AG04449 (cell line): ENCODE measurements at regions not wholly inside any gene's neighbourhood (a gene's known extent, or its start where the extent isn't known, plus 50 kb on each side); places are given as distances from the start of the nearest gene placed in this dataset.

ENCODE experiments used
- CTCF ChIA-PET: fragments of 350-600 bp; formaldehyde crosslinking; extraction: SDS; loops from one replicate; lab custom pipeline; 2021; ENCODE audit warnings: antibody characterized with exemption; lab: Yijun Ruan, JAX
- POLR2A ChIA-PET: fragments of 400-600, 350-600 bp; formaldehyde crosslinking; extraction: SDS; loops from one replicate; lab custom pipeline; 2020; ENCODE audit warnings: antibody characterized with exemption, inconsistent platforms; lab: Yijun Ruan, JAX
- DNase-seq: peaks from one replicate; pipeline ENCODE4 v3.0.0-alpha.2; 2010; ENCODE audit warnings: low read depth, low spot score
- H3K4me3 ChIP-seq: 2 replicates; pipeline ENCODE4 v1.5.1; 2011; ENCODE audit warnings: low read depth, mild to moderate bottlenecking, control low read depth, low read length
- CTCF ChIP-seq: IDR thresholded peaks from one replicate; pipeline ENCODE4 v1.5.1; 2011; ENCODE audit warnings: mild to moderate bottlenecking, moderate library complexity, low read length, control low read depth, inconsistent platforms; ENCODE audit not compliant: insufficient read depth; ENCODE audit errors: missing control alignments

GRCh38 chr13:80052286-80052685 lies 288.6 kb downstream of the SPRY2 start:
- ChIA-PET CTCF (no interaction called here), POLR2A (no interaction called here)
- no peak for DNase-seq

GRCh38 chr13:80050252-80050651 lies 290.7 kb downstream of the SPRY2 start:
- H3K4me3 ChIP-seq, result no peak overlapping the region
- POLR2A ChIA-PET, result no interaction called here
- CTCF ChIA-PET, result interaction anchor here (0.9 to 1.7 kb wide), 2 partner anchors 10 to 292 kb away, joined by 3 read pairs; no protein-coding TSS in a partner anchor
- no peak for TF ChIP-seq CTCF
- DNase-seq, result no peak

More at GRCh38 chr13:80052286-80052685, 288.6 kb downstream of the SPRY2 start:
- H3K4me3 ChIP-seq, result no peak overlapping the region
- TF ChIP-seq CTCF, result no peak

- ChIA-PET CTCF (interaction anchor here (0.7 to 2.9 kb wide), 7 partner anchors 11 to 316 kb away, joined by 3 to 14 read pairs (median 3); partner anchors contain the start of gene SPRY2), POLR2A (interaction anchor here (0.6 to 2.1 kb wide), 7 partner anchors 11 to 299 kb away, joined by 3 to 12 read pairs (median 4); partner anchors contain the start of gene SPRY2)
- H3K4me3 ChIP-seq, result no peak overlapping the region
- no peak for TF ChIP-seq CTCF
- peak; percentile 91 for DNase-seq
Measured at GRCh38 chr13:80048802-80049201, 292.1 kb downstream of the SPRY2 start.

- H3K4me3 ChIP-seq, result no peak overlapping the region
- no peak for TF ChIP-seq CTCF
- ChIA-PET CTCF (interaction anchor here (0.7 to 2.9 kb wide), 6 partner anchors 10 to 316 kb away, joined by 3 to 14 read pairs (median 3); partner anchors contain the start of gene SPRY2), POLR2A (interaction anchor here (0.6 to 2.1 kb wide), 7 partner anchors 10 to 298 kb away, joined by 3 to 12 read pairs (median 4); partner anchors contain the start of gene SPRY2)
- DNase-seq, result no peak
Measured at GRCh38 chr13:80048030-80048429, 292.9 kb downstream of the SPRY2 start.

- peak; percentile 69 for DNase-seq
- no peak for TF ChIP-seq CTCF
- H3K4me3 ChIP-seq, result no peak overlapping the region
- ChIA-PET POLR2A (interaction anchor here (1.3 to 2.1 kb wide), 2 partner anchors 111 to 294 kb away, joined by 5 to 12 read pairs; partner anchors contain the start of gene SPRY2), CTCF (interaction anchor here (2.9 kb wide), 1 partner anchor 295 kb away, joined by 14 read pairs; no protein-coding TSS in a partner anchor)
Measured at GRCh38 chr13:80047406-80047805, 293.5 kb downstream of the SPRY2 start.

- no peak for TF ChIP-seq CTCF
- DNase-seq, result no peak
- ChIA-PET CTCF (interaction anchor here (0.7 to 1.5 kb wide), 3 partner anchors 10 to 362 kb away, joined by 3 to 5 read pairs (median 4); no protein-coding TSS in a partner anchor), POLR2A (interaction anchor here (2.0 kb wide), 1 partner anchor 300 kb away, joined by 7 read pairs; the partner anchor contains the start of gene SPRY2)
- H3K4me3 ChIP-seq, result no peak overlapping the region
Measured at GRCh38 chr13:80040981-80041317, 300.0 kb downstream of the SPRY2 start.
